Stimulated activated CD4-positive, alpha-beta T cell treated with anti-CD3 and anti-CD28 coated beads, Interleukin-12 subunit alpha, Interleukin-12 subunit beta, amount 100 ng/mL, for 48 hours (primary cell): ENCODE measurements at regions not wholly inside any gene's neighbourhood (a gene's known extent, or its start where the extent isn't known, plus 50 kb on each side); places are given as distances from the start of the nearest gene placed in this dataset.
"Not testable (repeated sequence)": the region's sequence is repeated elsewhere in the genome, so short reads cannot be mapped to it uniquely, and the experiment has no call there.

Source experiments
- DNase-seq, 3 donors: peaks; one replicate each; pipeline ENCODE4 v3.0.0-alpha.2; 2020; ENCODE audit warnings: low read depth in 2 of 3, low spot score in 1 of 3

DNA sequence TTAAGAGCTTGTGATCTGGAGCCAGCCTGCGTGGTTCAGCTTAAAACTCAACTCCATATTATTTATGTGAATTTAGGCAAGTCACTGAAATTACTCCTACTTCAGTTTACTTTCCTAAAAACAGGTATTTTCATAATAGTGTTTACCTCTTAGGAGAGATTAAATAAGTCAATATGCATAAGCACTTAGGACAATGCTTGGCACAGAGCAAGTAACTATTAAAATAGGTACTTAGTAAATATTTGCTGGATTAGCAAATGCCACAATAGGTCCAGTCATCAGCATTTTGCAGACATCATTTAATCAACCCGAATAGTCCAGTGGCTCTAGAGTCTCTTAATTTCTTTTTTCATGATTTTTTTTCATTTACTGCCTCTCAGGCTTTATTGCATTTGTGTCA is 78.6 kb upstream of the PTPRK start:
- no peak for DNase-seq

DNA sequence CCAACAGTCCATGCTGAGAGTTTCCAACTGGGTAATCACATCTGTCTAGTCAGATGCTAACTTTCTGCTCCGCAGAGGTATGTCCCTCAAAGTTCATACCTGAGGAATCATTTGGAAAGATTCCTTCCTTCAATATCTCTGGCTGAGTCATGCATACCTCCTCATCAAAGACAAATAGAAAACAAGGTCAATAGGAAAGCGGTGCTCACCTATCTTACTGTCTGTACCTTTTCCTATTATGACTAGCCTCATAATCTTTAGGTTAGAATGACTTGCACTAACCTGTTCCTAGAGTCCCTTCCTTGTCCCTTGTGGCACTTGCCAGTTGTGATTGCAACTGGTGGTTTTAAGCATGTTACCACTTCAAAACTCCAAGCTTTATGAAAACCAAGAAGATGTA is 78.2 kb upstream of the PTPRK start:
- DNase-seq, result no peak

DNA sequence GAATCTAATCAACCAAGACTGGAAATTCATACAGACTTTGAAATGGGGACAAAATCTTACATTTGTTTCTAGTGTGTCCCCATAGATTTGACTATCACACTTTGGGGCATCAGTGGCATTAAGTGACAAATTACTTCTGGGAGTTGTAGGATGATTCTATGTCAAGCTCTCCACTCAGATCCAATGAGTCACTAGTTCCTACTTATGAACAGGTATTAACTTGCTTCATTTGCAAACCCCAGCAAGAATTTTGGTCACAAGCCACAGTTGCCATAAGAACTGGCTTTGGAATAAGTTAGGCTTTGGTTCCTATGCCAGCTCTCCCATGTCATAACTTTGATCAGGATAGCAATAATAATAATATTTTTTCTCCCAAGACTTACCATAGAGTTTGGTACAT is 77.6 kb upstream of the PTPRK start:
- no peak for DNase-seq

DNA sequence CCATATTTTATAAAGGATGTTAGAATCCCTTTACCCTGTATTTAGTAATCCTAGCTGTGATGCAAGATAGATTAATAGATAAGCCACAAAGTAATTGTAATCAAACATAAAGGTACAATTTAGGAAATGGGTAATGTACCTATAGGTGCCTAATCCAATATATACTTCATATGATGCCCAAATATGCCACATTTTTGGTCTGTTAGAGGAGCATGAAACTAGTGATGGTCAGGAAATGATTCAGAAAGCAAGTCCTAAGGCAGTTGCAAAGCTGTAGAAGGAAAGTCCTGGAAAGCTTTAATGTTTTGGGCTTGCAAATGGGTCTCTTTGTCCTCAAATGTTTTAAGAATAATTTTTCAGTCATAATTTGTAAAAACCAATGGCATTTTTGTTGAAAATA is 76.6 kb upstream of the PTPRK start:
- DNase-seq, result no peak

DNA sequence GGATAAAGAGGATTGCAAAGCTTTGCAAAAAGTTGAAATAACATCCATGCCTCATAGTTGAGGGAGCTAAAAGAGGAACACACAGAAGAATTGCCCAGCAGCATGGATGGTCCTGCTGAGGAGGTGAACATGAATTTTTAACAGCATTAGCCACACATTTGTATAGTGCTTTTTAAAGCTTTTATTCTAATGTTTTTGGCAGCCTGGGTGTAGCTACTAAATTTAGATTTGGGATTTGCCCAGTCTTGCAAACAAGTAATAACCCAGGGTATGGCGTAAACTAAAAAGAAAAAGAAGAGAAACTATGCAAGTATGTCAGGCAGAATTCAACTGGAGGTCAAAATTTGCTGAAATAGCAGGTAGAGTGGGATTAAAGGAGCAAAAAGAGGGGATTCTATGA is 75.1 kb upstream of the PTPRK start:
- DNase-seq, result no peak

DNA sequence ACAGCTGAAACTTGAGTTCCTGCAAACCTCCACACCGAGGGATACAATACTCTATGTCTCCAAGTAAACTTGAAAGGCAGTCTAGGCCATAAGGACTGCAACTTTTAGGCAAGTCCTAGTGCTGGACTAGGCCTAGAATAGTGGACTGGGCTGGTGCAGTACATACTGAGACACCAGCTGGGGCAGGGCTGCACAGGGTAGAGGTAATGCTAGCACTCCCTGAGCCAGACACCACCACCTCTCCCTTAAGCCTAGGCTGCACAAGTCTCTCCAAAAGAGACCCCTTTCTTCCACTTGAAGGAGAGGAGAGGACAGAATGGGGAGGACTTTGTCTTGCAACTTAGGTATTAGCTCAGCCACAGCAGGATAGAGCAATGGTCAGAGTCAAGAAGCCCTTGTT is 65.7 kb upstream of the PTPRK start:
- DNase-seq, result no peak

DNA sequence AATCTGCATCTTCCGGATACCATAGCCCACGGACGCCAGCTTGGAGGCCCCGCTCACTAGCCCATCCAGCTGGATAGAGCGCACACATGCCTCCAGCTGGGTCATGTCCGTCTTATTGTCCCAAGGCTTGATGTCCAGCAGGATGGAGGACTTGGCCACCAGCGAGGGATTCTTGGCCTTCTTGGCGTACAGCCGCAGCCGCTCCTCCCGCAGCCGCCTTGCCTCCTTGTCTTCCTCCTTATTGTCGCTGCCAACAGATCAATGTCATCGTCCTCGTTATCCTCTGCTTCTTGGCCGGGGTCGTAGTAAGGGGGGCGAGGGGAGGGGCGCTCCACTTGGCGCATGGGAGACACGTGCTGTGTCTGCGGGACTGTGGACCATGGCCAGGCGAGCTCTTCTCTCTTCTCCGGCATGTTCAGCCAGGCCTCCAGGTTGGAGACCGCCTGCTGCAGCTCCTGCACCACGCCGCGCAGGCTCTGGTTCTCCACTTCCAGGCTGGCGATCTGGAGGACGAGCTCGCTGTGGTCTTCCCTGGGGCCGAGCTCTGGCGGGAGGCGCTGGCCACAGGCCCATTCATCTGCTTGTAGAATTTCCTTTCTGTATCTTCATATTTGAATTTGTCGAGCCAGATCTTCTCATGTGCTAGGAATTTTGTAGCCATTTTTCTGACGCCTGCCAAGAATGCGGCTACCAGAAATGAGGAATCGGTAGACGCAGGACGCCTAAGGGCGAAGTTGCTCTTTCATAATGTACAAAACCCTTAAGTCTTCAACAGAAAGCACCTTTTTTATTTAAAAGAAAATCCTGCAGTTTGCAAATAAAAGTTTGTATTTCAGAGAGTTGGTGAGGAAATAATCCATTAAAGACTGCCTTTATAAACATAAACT is 60.1 kb upstream of the PTPRK start:
- no peak for DNase-seq

DNA sequence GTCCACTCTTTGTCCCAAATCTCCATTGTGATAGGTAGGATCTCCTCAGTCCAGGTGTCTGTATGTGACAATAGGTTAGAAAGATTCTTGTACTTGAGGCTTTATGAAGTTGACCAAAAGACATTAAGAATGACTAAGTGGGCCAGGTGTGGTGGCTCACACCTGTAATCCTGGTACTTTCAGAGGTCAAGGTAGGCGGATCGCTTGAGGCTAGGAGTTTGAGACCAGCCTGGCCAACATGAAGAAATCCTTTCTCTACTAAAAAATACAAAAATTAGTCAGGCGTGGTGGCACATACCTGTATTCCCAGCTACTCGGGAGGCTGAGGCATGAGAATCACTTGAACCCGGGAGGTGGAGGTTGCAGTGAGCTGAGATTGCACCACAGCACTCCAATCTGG is 54.9 kb upstream of the PTPRK start:
- DNase-seq, result not testable (repeated sequence)

DNA sequence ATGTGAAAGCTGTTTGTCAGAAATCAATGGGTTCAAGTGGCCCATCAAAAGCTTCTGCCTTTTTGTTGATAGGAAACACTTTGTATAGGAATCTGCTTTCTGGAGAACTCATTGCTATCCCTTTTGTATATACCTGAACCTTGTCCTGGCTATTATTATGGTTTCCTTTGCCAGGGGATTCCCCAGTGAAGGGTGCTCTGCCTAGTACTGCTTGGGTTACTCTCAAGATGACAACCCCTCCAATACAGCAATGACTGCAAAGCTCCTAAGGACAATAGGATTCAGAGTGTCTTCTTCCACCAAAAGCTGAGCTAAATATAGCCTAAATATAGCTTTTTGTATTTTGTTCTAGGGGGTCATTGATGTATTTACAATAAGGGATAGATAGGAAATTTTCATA is 54.0 kb upstream of the PTPRK start:
- no peak for DNase-seq

DNA sequence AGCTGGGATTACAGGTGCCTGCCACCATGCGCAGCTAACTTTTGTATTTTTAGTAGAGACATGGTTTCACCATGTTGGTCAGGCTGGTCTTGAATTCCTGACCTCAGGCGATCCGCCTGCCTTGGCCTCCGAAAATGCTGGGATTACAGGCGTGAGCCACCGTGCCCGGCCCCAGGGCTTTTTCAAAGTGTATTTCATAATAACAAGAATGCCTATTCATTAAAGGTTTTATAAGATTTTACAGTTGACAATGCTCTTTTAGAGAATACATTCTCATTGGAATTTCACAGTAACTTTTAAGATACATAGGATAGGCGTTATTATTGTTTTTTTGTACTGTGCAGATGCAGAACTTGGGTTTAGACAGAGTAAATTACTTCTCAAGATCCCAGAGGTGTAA is 52.6 kb upstream of the PTPRK start:
- no peak for DNase-seq

DNA sequence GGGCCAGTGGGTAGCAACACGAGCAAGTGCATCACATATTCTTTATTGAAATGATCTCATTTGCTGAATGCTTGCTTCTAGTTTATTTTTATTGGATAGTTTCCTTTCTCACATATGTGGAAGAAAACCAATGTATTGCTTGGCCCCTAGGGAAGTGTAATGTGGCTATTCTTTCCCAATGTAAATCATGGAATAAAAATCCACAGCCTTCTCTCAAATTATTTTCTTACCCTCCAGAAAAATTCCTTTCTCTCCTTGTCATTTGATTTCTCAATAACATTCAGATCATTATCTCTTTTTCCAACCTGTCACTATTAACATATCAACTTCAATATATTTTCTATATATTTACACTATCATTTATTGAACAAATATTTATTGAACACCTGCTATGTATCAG is 51.9 kb upstream of the PTPRK start:
- no peak for DNase-seq

DNA sequence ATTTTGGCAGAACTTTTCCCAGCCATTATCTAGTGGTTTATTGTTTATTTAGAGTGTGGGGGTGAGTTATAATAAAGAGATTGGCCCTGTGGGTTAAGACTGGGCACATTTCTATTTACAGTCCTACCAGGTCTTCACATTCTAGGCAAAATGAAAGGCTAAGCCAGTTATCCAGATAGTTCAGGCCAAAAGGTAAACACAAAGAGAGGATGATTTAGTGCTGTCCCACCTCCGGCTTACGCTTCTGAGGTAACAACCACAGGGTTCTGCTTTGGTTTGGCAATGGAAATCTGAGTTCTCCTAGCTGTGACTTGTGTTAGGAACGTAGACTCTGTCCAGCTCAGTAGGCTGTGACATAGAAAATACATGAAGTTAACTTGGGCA is 50.3 kb upstream of the PTPRK start:
- DNase-seq, result no peak

DNA sequence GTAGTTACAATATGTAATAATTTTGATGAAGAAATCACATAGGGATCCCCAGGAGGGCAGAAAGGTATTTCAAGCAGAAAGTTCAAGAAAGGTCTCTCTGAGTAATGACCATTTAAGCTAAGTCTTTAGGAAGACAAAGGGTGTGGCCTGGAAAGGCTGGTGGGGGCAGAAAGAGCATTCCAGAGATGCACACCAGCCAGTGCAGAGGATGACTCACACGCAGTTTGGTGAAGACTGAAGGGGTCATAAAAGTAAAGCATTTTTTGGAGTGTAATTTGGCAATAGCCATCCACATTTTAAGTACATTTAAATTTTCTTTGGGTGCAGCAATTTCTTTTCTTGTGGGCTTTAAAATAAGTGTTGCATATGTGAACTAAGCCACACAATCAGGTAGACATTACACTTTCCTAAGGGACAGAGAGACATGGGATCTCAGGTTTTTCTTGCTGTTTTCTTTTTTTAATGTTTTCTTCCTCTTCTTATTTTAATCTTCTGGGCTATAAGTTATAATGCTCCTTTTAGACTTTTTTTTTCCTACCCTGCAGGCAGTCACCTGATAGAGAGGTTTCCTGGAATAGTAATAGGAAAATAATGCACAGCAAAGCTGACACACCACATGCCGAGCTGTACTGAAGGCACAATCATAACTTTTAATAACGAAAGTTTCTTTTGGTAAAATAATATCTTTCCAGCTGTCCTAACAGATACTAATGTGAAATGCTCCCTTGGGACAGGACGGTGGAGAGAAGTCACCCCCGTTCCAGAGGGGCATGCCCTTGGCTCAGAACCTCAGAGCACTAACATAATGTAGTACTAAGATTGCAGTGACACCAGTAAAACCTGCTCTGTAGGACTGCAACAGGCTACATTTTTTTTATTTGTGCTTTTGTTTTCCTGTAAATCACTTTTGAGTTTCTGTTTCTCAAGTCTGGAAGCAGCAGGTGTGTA is 49.6 kb upstream of the PTPRK start:
- DNase-seq, result no peak
